Mesenteric fat pad (tissue), 1 donor: ENCODE measurements at regions not wholly inside any gene's neighbourhood (a gene's known extent, or its start where the extent isn't known, plus 50 kb on each side); places are given as distances from the start of the nearest gene placed in this dataset.
"Not testable (repeated sequence)": the region's sequence is repeated elsewhere in the genome, so short reads cannot be mapped to it uniquely, and the experiment has no call there.

Experiments
- DNase-seq: peaks from one replicate; pipeline ENCODE4 v3.0.0-alpha.2; 2020; ENCODE audit warnings: low spot score
- donor health status: DM: yes; HTN: yes; CAD: no.

- DNase-seq: no peak
Observed at GRCh38 chr3:127520993-127521392, 69.5 kb downstream of the TPRA1 start.

- no peak for DNase-seq
Observed at GRCh38 chr3:127518456-127519081, 72.0 kb downstream of the TPRA1 start.

GRCh38 chr3:127512256-127512655 is 78.3 kb downstream of the TPRA1 start:
- no peak for DNase-seq

GRCh38 chr3:127501177-127501576 is 89.4 kb downstream of the TPRA1 start:
- no peak for DNase-seq

GRCh38 chr3:127497676-127498075 is 92.9 kb downstream of the TPRA1 start:
- DNase-seq: no peak

- no peak for DNase-seq
Observed at GRCh38 chr3:127497166-127497565, 93.4 kb downstream of the TPRA1 start.

GRCh38 chr3:127495821-127496655 is 94.5 kb downstream of the TPRA1 start:
- no peak for DNase-seq

GRCh38 chr3:127493924-127494646 is 96.4 kb downstream of the TPRA1 start:
- no peak for DNase-seq

- DNase-seq: no peak
Observed at GRCh38 chr3:127492426-127492825, 98.1 kb downstream of the TPRA1 start.

GRCh38 chr3:127491909-127492308 is 98.6 kb downstream of the TPRA1 start:
- DNase-seq: no peak

- DNase-seq: no peak
Observed at GRCh38 chr3:127491323-127491722, 99.2 kb downstream of the TPRA1 start.

- not testable (repeated sequence) for DNase-seq
Observed at GRCh38 chr3:127491024-127491305, 99.6 kb downstream of the TPRA1 start.

- no peak for DNase-seq
Observed at GRCh38 chr3:127490271-127491023, 100.1 kb downstream of the TPRA1 start.

GRCh38 chr3:127489357-127489756 is 101.2 kb downstream of the TPRA1 start:
- DNase-seq: no peak

GRCh38 chr3:127488740-127489139 is 101.8 kb downstream of the TPRA1 start:
- DNase-seq: peak; percentile 74

- no peak for DNase-seq
Observed at GRCh38 chr3:127488141-127488672, 102.3 kb downstream of the TPRA1 start.

GRCh38 chr3:127487196-127487595 is 103.3 kb downstream of the TPRA1 start:
- DNase-seq: no peak

GRCh38 chr3:127486321-127486944 is 104.1 kb downstream of the TPRA1 start:
- DNase-seq: peak; percentile 72

- peak; percentile 80 for DNase-seq
Observed at GRCh38 chr3:127485396-127486170, 105.0 kb downstream of the TPRA1 start.
